ENCODE measurements at regions not wholly inside any gene's neighbourhood (a gene's known extent, or its start where the extent isn't known, plus 50 kb on each side); places are given as distances from the start of the nearest gene placed in this dataset.
"Not testable (repeated sequence)": the region's sequence is repeated elsewhere in the genome, so short reads cannot be mapped to it uniquely, and the experiment has no call there.

DNA sequence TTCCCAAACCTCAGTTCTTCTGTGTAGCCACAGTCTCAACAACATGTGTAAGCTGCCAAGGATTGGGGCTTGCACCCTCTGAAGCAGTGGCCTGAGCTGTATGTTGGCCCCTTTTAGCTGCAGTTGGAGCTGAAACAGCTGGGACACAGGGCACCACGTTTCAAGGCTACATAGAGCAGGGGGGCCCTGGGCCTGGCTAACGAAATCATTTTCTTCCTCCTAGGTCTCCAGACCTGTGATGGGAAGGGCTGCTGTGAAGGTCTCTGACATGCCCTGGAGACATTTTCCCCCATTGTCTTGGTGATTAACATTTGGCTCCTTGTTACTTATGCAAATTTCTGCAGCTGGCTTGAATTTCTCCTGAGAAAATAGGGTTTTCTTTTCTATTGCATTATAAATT, 112.6 kb downstream of the PDHA2 start:
- H3K23ac ChIP-seq (ENCODE audit: low read depth, low read length, poor library complexity); H2BK12ac ChIP-seq (ENCODE audit: low read length); H2BK15ac ChIP-seq (ENCODE audit: low read length); H3K14ac ChIP-seq (ENCODE audit: low read length); H3K4me1 ChIP-seq (ENCODE audit: control insufficient read depth in 2 of 2, insufficient read depth in 1 of 2, low read depth in 1 of 2, low read length in 2 of 2); H3K79me1 ChIP-seq (ENCODE audit: low read depth, low read length); DNase-seq (ENCODE audit: low spot score); H2BK5ac ChIP-seq (ENCODE audit: low read length); H2AFZ ChIP-seq (ENCODE audit: low read length); H3K27ac ChIP-seq (replicated peaks; ENCODE audit: low read length); H2AK5ac ChIP-seq (ENCODE audit: low read depth, low read length); H3K27me3 ChIP-seq (ENCODE audit: control insufficient read depth in 3 of 3, insufficient read depth in 3 of 3, low read depth in 1 of 3, low read length in 3 of 3); H3K4ac ChIP-seq (ENCODE audit: low read length); H3K4me2 ChIP-seq (ENCODE audit: insufficient read depth, low read length, poor library complexity, severe bottlenecking); H2BK120ac ChIP-seq (ENCODE audit: low read depth, low read length); H3K18ac ChIP-seq (ENCODE audit: low read length); H3K9ac ChIP-seq (ENCODE audit: low read depth, low read length, poor library complexity); H3K4me3 ChIP-seq (ENCODE audit: low read length in 2 of 2); H3K36me3 ChIP-seq (replicated peaks in 1 of 2; ENCODE audit: control insufficient read depth in 2 of 2, insufficient read depth in 2 of 2, low read length in 2 of 2); H4K8ac ChIP-seq (ENCODE audit: low read depth, low read length); H4K91ac ChIP-seq (ENCODE audit: low read depth, low read length, poor library complexity); H3K9me3 ChIP-seq (replicated peaks in 1 of 2; ENCODE audit: control insufficient read depth in 2 of 2, insufficient read depth in 1 of 2, low read depth in 1 of 2, low read length in 2 of 2): not testable (repeated sequence)
- WGBS, 2 donors (ENCODE audit: extremely low coverage in 2 of 2, insufficient read length in 2 of 2, insufficient replicate concordance in 1 of 2): no CpG with 5 or more reads among the region's 2 CpGs

GRCh38 chr4:95956094-95956493, 116.2 kb downstream of the PDHA2 start:
- no CpG with 5 or more reads among the region's 1 CpG for WGBS, 2 donors (ENCODE audit: extremely low coverage in 2 of 2, insufficient read length in 2 of 2, insufficient replicate concordance in 1 of 2)
- no peak overlapping the region for H3K4ac ChIP-seq (ENCODE audit: low read length)

DNA sequence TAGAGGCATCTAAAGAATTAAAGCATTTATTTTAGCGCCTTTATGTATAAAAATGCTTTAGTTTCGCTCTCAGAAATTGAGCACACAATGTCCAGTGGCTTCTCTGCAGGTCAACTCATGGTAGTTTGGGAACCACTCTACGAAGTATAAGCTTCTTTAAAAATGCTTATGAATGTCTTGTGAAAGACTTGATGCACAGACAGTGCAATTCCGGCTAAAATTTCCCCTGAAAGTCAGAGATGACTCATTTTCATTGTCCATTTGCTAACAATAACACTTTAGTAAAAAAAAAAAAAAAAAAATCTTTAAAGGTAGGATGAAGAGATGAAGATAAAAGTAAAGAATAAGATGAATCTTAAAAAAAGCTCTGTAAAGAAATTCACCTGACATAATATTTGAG, 117.2 kb downstream of the PDHA2 start:
- H3K79me1 ChIP-seq (ENCODE audit: low read depth, low read length): peaks cover 2% of the 10 kb centered on the region
- no peak overlapping the region for H3K23ac ChIP-seq (ENCODE audit: low read depth, low read length, poor library complexity)
- H3K9ac ChIP-seq (ENCODE audit: low read depth, low read length, poor library complexity): no peak overlapping the region
- no peak overlapping the region for H2BK5ac ChIP-seq (ENCODE audit: low read length)
- H3K27me3 ChIP-seq (ENCODE audit: control insufficient read depth in 3 of 3, insufficient read depth in 3 of 3, low read depth in 1 of 3, low read length in 3 of 3): no peaks in the 10 kb centered on the region
- H3K14ac ChIP-seq (ENCODE audit: low read length): no peak overlapping the region
- no peaks in the 10 kb centered on the region for H3K9me3 ChIP-seq (replicated peaks in 1 of 2; ENCODE audit: control insufficient read depth in 2 of 2, insufficient read depth in 1 of 2, low read depth in 1 of 2, low read length in 2 of 2)
- H3K18ac ChIP-seq (ENCODE audit: low read length): no peak overlapping the region
- H4K8ac ChIP-seq (ENCODE audit: low read depth, low read length): no peak overlapping the region
- H4K91ac ChIP-seq (ENCODE audit: low read depth, low read length, poor library complexity): no peak overlapping the region
- no CpG with 5 or more reads among the region's 4 CpGs for WGBS, 2 donors (ENCODE audit: extremely low coverage in 2 of 2, insufficient read length in 2 of 2, insufficient replicate concordance in 1 of 2)
- no peak overlapping the region for H2BK120ac ChIP-seq (ENCODE audit: low read depth, low read length)
- H3K36me3 ChIP-seq (replicated peaks in 1 of 2; ENCODE audit: control insufficient read depth in 2 of 2, insufficient read depth in 2 of 2, low read length in 2 of 2): no peaks in the 10 kb centered on the region
- no peak overlapping the region for H2AFZ ChIP-seq (ENCODE audit: low read length)
- no peak overlapping the region for H2BK15ac ChIP-seq (ENCODE audit: low read length)
- H3K27ac ChIP-seq (replicated peaks; ENCODE audit: low read length): no peak overlapping the region
- H2AK5ac ChIP-seq (ENCODE audit: low read depth, low read length): no peak overlapping the region
- no peak for DNase-seq (ENCODE audit: low spot score)
- H2BK12ac ChIP-seq (ENCODE audit: low read length): no peak overlapping the region
- no peak overlapping the region for H3K4me3 ChIP-seq (ENCODE audit: low read length in 2 of 2)
- no peaks in the 10 kb centered on the region for H3K4me1 ChIP-seq (ENCODE audit: control insufficient read depth in 2 of 2, insufficient read depth in 1 of 2, low read depth in 1 of 2, low read length in 2 of 2)
- H3K4ac ChIP-seq (ENCODE audit: low read length): no peak overlapping the region
- H3K4me2 ChIP-seq (ENCODE audit: insufficient read depth, low read length, poor library complexity, severe bottlenecking): no peak overlapping the region

More at GRCh38 chr4:95956094-95956493, 116.2 kb downstream of the PDHA2 start:
- no peak overlapping the region for H3K23ac ChIP-seq (ENCODE audit: low read depth, low read length, poor library complexity)
- no peak overlapping the region for H2BK12ac ChIP-seq (ENCODE audit: low read length)
- no peak overlapping the region for H3K4me2 ChIP-seq (ENCODE audit: insufficient read depth, low read length, poor library complexity, severe bottlenecking)
- no peak overlapping the region for H2BK120ac ChIP-seq (ENCODE audit: low read depth, low read length)
- no peak overlapping the region for H2BK15ac ChIP-seq (ENCODE audit: low read length)
- no peak for DNase-seq (ENCODE audit: low spot score)
- no peak overlapping the region for H3K9ac ChIP-seq (ENCODE audit: low read depth, low read length, poor library complexity)
- H3K79me1 ChIP-seq (ENCODE audit: low read depth, low read length): no peaks in the 10 kb centered on the region
- no peak overlapping the region for H3K18ac ChIP-seq (ENCODE audit: low read length)
- no peak overlapping the region for H4K8ac ChIP-seq (ENCODE audit: low read depth, low read length)
- H3K9me3 ChIP-seq (replicated peaks in 1 of 2; ENCODE audit: control insufficient read depth in 2 of 2, insufficient read depth in 1 of 2, low read depth in 1 of 2, low read length in 2 of 2): no peaks in the 10 kb centered on the region
- H3K27ac ChIP-seq (replicated peaks; ENCODE audit: low read length): no peak overlapping the region
- no peak overlapping the region for H2BK5ac ChIP-seq (ENCODE audit: low read length)
- H2AFZ ChIP-seq (ENCODE audit: low read length): no peak overlapping the region
- no peak overlapping the region for H3K4me3 ChIP-seq (ENCODE audit: low read length in 2 of 2)
- H3K14ac ChIP-seq (ENCODE audit: low read length): no peak overlapping the region
- no peaks in the 10 kb centered on the region for H3K4me1 ChIP-seq (ENCODE audit: control insufficient read depth in 2 of 2, insufficient read depth in 1 of 2, low read depth in 1 of 2, low read length in 2 of 2)
- H4K91ac ChIP-seq (ENCODE audit: low read depth, low read length, poor library complexity): no peak overlapping the region
- H3K27me3 ChIP-seq (ENCODE audit: control insufficient read depth in 3 of 3, insufficient read depth in 3 of 3, low read depth in 1 of 3, low read length in 3 of 3): no peaks in the 10 kb centered on the region
- no peak overlapping the region for H2AK5ac ChIP-seq (ENCODE audit: low read depth, low read length)
- no peaks in the 10 kb centered on the region for H3K36me3 ChIP-seq (replicated peaks in 1 of 2; ENCODE audit: control insufficient read depth in 2 of 2, insufficient read depth in 2 of 2, low read length in 2 of 2)

- no peak overlapping the region for H2BK12ac ChIP-seq (ENCODE audit: low read length)
- H2AFZ ChIP-seq (ENCODE audit: low read length): no peak overlapping the region
- H2BK5ac ChIP-seq (ENCODE audit: low read length): no peak overlapping the region
- no peaks in the 10 kb centered on the region for H3K9me3 ChIP-seq (replicated peaks in 1 of 2; ENCODE audit: control insufficient read depth in 2 of 2, insufficient read depth in 1 of 2, low read depth in 1 of 2, low read length in 2 of 2)
- no peak overlapping the region for H3K27ac ChIP-seq (replicated peaks; ENCODE audit: low read length)
- no peak overlapping the region for H3K9ac ChIP-seq (ENCODE audit: low read depth, low read length, poor library complexity)
- H2BK120ac ChIP-seq (ENCODE audit: low read depth, low read length): no peak overlapping the region
- H3K27me3 ChIP-seq (ENCODE audit: control insufficient read depth in 3 of 3, insufficient read depth in 3 of 3, low read depth in 1 of 3, low read length in 3 of 3): no peaks in the 10 kb centered on the region
- no peak overlapping the region for H3K14ac ChIP-seq (ENCODE audit: low read length)
- H3K36me3 ChIP-seq (replicated peaks in 1 of 2; ENCODE audit: control insufficient read depth in 2 of 2, insufficient read depth in 2 of 2, low read length in 2 of 2): no peaks in the 10 kb centered on the region
- no peak overlapping the region for H3K4me3 ChIP-seq (ENCODE audit: low read length in 2 of 2)
- H3K79me1 ChIP-seq (ENCODE audit: low read depth, low read length): peaks cover 2% of the 10 kb centered on the region
- H3K4ac ChIP-seq (ENCODE audit: low read length): no peak overlapping the region
- DNase-seq (ENCODE audit: low spot score): no peak
- H3K4me1 ChIP-seq (ENCODE audit: control insufficient read depth in 2 of 2, insufficient read depth in 1 of 2, low read depth in 1 of 2, low read length in 2 of 2): no peaks in the 10 kb centered on the region
- no peak overlapping the region for H3K18ac ChIP-seq (ENCODE audit: low read length)
- H2BK15ac ChIP-seq (ENCODE audit: low read length): no peak overlapping the region
- WGBS, 2 donors (ENCODE audit: extremely low coverage in 2 of 2, insufficient read length in 2 of 2, insufficient replicate concordance in 1 of 2): no CpG with 5 or more reads among the region's 3 CpGs
- no peak overlapping the region for H4K8ac ChIP-seq (ENCODE audit: low read depth, low read length)
- no peak overlapping the region for H4K91ac ChIP-seq (ENCODE audit: low read depth, low read length, poor library complexity)
- H3K4me2 ChIP-seq (ENCODE audit: insufficient read depth, low read length, poor library complexity, severe bottlenecking): no peak overlapping the region
- no peak overlapping the region for H3K23ac ChIP-seq (ENCODE audit: low read depth, low read length, poor library complexity)
- no peak overlapping the region for H2AK5ac ChIP-seq (ENCODE audit: low read depth, low read length)
Measured at GRCh38 chr4:95957759-95958158, 117.9 kb downstream of the PDHA2 start.
